ENCODE measurements at regions not wholly inside any gene's neighbourhood (a gene's known extent, or its start where the extent isn't known, plus 50 kb on each side); places are given as distances from the start of the nearest gene placed in this dataset.

DNA sequence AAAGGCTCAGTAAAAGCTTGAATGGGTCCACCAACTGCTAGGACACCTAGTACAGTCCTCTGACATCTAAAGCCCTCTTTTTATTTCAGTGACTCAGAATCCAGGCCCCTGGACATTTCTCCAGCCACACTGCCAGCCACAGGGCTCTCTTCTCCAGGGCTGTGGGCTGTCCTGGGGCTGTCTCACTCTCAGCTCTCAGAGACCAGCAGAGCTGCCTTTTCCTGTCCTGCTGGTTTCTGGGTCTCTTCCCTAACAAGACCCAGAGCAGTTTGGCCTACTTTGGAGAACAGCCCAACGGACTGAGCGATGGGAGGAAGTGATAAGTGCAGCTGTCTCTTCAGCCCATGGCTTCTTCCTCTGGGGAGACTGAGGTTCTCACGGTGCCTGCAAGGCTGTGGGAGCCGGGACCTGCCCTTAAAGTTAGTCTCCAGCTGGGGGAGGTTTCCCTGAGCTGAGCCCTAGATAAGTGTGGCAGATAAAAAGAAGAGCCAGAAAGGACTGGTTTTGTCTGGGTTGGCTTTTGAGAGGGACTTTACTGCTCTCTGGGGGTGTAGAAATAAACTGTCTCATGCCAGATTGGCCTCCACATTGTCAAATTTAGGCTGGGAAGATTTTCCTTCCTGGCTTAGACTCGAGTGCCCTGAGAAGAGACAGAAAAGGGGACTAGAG is 979.8 kb downstream of the VRK1 start:
- TF ChIP-seq, protein P1, sequence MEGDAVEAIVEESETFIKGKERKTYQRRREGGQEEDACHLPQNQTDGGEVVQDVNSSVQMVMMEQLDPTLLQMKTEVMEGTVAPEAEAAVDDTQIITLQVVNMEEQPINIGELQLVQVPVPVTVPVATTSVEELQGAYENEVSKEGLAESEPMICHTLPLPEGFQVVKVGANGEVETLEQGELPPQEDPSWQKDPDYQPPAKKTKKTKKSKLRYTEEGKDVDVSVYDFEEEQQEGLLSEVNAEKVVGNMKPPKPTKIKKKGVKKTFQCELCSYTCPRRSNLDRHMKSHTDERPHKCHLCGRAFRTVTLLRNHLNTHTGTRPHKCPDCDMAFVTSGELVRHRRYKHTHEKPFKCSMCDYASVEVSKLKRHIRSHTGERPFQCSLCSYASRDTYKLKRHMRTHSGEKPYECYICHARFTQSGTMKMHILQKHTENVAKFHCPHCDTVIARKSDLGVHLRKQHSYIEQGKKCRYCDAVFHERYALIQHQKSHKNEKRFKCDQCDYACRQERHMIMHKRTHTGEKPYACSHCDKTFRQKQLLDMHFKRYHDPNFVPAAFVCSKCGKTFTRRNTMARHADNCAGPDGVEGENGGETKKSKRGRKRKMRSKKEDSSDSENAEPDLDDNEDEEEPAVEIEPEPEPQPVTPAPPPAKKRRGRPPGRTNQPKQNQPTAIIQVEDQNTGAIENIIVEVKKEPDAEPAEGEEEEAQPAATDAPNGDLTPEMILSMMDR (conservative IDR thresholded peaks at IDR 0.05), result no peak
- TF ChIP-seq ZFX (IDR thresholded peaks at IDR 0.05), result no peak
